Dermis blood vessel endothelial cell (primary cell): ENCODE measurements at regions not wholly inside any gene's neighbourhood (a gene's known extent, or its start where the extent isn't known, plus 50 kb on each side); places are given as distances from the start of the nearest gene placed in this dataset.
"Not testable (repeated sequence)": the region's sequence is repeated elsewhere in the genome, so short reads cannot be mapped to it uniquely, and the experiment has no call there.

Experiments used
- DNase-seq: peaks from one replicate; pipeline ENCODE4 v3.0.0; 2010

GRCh38 chr16:11416228-11417001 lies 71.2 kb downstream of the RMI2 start:
- no peak for DNase-seq

- no peak for DNase-seq
Observed at GRCh38 chr16:11417487-11417886, 72.2 kb downstream of the RMI2 start.

- no peak for DNase-seq
Observed at GRCh38 chr16:11418506-11418905, 73.2 kb downstream of the RMI2 start.

DNA sequence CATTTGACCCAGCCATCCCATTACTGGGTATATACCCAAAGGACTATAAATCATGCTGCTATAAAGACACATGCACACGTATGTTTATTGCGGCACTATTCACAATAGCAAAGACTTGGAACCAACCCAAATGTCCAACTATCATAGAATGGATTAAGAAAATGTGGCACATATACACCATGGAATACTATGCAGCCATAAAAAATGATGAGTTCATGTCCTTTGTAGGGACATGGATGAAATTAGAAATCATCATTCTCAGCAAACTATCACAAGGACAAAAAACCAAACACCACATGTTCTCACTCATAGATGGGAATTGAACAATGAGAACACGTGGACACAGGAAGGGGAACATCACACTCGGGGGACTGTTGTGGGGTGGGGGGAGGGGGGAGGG lies 74.8 kb downstream of the RMI2 start:
- DNase-seq = not testable (repeated sequence)

DNA sequence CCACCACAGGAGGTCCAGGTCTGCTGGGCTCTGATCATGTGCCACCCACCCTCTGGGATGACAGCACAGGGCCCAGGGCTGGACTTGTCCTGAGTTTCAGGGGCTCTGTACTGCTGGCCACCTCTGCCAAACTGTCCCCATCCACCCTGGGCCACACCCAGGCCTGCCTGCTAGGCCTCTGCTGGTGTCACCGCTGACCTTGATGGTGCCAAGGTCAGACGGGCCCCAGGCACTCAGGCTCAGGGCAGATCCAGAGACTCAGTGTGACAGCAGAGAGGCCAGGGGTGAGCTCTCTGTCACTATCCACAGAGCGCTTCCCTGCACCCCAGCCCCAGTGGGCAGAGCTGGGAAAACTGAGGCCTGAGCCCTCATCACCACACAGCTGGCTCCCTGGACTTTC lies 75.6 kb downstream of the RMI2 start:
- no peak for DNase-seq

- DNase-seq = no peak
Observed at GRCh38 chr16:11422381-11423314, 77.4 kb downstream of the RMI2 start.

GRCh38 chr16:11423315-11424117 lies 78.3 kb downstream of the RMI2 start:
- peak; percentile 60 for DNase-seq

DNA sequence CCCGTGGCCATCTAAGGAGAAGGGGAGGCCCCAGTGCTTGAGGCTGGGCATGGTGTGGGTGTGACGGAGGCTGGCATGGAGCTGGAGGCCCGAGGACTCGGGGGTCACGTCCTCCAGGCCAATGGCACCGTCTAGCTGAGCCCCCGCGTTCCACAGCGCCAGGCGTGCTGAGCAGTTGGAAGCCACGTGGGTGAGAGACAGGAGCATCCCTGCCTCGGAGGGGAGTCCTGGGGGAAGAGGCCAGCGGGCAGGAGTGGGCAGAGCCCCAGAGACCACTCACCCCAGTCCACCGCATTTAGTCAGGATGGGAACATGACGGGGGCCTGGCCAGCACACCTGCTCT lies 78.8 kb downstream of the RMI2 start:
- no peak for DNase-seq

- DNase-seq = no peak
Observed at GRCh38 chr16:11425140-11425539, 79.9 kb downstream of the RMI2 start.

- no peak for DNase-seq
Observed at GRCh38 chr16:11428623-11428953, 83.3 kb downstream of the RMI2 start.

DNA sequence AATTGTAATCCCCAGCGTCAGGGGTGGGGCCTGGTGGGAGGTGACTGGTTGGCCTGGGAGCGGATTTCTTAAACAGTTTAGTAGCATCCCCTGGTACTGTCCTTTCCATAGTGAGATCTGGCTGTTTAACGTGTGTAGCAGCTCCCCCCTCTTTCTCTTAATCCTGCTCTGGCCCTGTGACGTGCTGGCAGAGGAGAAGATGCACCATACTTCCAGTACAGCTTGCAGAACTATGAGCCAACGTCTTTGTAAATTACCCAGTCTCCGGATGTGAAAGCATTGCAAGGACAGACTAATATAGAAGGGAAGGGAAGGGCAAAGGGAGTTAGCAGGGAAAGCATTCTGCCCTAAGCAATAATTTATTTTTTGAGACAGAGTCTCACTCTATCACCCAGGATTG lies 83.9 kb downstream of the RMI2 start:
- no peak for DNase-seq

- no peak for DNase-seq
Observed at GRCh38 chr16:11429823-11430222, 84.6 kb downstream of the RMI2 start.

DNA sequence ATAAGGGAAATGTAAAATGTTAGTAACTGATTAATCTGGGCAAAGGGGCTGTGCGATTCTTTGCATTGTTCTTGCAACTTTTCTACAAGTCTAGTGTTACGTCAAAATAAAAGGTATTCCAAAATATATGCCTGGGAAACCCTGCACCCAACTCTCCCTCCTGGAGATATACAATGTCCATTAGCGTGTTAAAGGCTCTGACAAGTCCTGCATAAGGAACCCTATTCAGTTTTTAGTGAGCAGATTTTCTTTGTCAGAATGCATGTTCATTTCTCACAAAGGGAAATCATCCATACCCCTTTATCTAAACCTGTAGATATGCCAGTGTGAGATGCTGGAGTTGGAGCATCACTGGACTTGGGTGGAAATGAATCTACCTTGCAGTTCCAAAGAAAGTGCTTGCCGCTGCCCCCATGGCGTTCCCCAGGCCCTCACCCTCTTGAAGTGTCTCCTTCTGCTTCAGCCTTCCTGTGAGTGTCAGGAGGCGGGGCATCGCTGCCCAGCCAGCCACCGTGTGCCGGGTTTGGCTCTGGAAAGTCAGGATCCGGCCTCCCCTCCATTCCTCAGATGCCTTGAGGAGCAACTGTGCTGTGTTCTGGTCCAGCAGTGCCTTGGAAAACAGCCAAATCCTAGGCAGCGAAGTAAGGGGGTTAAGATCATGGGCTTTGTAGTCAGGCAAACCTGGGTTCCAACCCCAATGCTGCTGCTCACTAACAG lies 85.5 kb downstream of the RMI2 start:
- no peak for DNase-seq

GRCh38 chr16:11431915-11432465 lies 86.7 kb downstream of the RMI2 start:
- DNase-seq = no peak

GRCh38 chr16:11432856-11433395 lies 87.7 kb downstream of the RMI2 start:
- DNase-seq = no peak

DNA sequence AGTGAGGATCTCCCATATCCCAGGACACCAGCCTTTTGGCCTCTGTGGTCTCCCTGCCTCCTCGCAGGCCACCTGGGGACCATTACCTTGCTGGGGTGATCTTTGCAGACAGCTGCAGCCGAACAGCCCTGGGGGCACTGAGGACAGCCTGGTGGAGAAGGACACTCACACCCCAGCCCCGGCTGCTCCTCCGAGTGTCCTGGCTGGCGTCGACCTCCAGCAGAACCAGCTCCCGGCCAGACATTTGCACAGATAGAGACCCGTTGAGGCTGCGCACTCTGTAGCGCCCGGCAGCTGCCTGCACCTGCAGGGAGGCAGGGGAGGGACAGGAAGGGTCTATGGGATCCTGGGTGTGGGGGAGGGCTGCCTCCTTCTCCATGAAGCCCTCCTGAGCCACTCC lies 90.3 kb downstream of the RMI2 start:
- DNase-seq = no peak

DNA sequence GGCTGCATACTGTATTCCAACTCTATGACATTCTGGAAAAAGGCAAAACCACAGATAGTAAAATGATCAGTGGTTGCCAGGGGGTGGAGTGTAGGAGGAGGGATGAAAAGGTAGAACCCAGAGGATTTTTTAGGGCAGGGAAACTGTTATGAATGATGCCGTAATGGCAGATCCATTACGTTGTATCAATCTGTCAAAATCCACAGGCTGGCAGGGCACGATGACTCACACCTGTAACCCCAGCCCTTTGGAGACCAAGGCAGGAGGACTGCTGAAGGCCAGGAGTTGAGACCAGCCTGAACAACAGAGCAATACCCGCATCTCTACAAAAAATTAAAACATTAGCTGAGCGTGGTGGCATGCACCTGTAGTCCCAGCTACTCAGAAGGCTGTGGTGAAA lies 91.8 kb downstream of the RMI2 start:
- no peak for DNase-seq

DNA sequence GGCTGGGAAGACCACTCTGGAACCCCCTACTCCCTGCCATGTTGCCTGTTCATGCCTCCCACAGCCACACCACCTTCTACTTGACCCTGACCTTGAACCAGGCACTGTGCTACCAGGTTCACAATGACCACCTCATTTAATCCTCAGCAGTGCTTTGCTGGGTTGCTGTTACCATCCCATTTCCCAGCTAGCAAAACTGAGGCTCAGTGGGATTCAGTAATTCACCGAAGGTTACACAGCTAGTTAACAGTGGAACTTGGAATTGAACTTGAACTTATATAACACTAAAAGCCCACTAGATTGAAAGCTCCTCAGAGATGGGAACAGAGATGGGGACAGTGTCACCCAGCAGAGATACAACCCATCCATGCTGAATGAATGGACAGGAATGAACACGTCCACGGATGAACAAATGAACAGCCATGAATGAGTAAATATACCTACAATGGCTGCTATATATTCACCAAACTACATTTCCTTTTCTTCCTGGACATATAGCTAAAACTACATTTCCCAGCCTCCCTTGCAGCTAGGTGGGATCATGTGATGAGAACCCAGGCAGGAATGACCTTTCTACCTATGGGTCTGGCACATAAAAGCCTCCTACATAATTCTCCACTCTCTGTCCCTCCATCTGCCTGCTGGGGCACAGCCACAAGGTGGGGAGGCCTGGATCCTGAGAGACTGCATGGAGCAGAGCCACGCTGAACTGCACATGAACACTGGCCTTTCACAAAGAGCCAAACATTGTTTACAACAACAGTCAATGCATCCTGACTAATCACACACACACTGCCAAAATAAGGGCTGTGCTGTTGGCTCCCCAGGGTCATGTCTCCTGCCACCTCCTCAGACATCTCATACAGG lies 94.8 kb downstream of the RMI2 start:
- no peak for DNase-seq

GRCh38 chr16:11440657-11441012 lies 95.4 kb downstream of the RMI2 start:
- no peak for DNase-seq

DNA sequence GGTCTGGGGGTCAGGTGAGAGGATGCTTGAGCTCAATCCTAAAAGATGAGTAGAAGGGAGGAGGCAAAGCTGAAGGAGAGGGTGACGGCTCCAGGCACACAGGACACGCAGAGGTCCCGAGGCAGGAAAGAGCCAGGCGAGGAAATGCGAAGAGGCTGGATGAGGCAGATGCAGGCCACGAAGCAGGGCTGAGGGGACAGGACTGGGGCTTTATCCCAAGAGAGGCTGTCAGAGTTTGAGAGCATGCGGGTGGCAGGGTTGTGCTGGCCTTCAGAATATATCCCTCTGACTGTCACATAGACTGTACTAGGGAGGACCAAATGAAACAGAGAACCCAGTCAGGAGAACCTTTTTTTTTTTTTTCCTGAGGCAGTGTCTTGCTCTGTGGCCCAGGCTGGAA lies 100.2 kb downstream of the RMI2 start:
- no peak for DNase-seq

DNA sequence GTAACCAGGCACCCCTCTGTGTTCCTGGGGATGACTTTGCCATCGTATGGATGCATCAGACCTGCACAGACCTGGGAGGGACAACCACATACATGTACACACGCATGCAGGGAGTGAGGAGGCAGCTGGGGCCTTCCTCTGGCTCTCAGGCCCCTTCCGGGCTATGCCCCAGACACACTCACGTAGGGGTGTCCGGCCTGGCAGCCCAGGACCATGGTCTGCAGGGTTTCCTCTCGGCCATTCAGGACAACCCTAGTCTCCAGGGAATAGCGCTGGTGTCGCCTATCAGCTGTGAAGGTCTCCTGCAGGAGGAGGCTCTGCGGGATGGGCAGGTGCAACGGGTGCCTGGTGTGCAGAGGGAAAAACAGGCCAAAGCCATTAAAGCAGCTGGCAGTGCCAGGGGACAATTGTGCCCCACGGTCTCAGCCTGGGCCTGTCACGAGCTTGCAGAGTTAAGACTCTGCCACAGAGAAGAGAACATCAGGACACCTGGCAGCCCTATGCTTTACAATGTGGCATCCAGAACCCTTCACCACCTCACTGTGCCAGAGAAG lies 101.4 kb downstream of the RMI2 start:
- no peak for DNase-seq
